HuH-7 (cell line): ENCODE measurements at regions not wholly inside any gene's neighbourhood (a gene's known extent, or its start where the extent isn't known, plus 50 kb on each side); places are given as distances from the start of the nearest gene placed in this dataset.
"Not testable (repeated sequence)": the region's sequence is repeated elsewhere in the genome, so short reads cannot be mapped to it uniquely, and the experiment has no call there.

Experiments
- DNase-seq: peaks from one replicate; pipeline ENCODE4 v3.0.0; 2011; ENCODE audit warnings: low spot score

DNA sequence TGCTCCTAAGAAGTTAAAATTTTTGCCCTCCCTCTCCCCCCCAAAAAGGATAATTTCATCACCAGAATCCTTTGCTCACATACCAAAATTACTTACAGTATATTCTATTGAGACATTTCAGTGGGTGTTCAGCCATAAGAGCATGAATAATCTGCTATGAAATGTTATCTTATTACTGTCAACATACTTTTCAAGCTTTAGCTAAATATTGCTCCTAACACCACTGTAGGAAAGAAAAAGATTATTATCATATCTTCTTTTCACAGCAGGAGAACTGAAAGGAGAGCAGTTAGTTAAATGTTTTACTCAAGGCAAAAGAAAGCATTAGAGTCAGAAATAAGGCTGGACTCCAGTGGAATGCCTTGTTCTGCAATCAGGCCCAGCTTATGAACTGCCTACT lies 231.0 kb upstream of the GYPA start:
- DNase-seq: no peak

DNA sequence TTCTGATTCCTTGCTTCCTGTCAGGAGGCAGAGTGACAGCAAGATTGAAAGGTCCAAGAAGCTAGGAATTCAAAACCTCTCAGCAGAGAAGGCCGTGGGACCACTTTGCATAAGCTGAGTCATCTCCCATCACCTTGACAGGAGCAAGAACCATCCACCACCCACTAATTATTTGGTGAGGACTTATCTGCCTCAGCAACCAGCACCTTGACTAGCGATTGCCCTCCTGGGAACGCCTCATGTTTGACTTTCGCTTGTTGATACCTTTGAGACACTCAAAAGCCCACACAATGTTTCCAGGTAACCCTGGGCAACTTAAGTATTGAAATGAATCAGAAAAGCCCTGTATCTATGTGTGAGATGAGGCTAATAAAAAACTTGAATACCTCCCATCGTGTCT lies 233.5 kb upstream of the GYPA start:
- DNase-seq: no peak

DNA sequence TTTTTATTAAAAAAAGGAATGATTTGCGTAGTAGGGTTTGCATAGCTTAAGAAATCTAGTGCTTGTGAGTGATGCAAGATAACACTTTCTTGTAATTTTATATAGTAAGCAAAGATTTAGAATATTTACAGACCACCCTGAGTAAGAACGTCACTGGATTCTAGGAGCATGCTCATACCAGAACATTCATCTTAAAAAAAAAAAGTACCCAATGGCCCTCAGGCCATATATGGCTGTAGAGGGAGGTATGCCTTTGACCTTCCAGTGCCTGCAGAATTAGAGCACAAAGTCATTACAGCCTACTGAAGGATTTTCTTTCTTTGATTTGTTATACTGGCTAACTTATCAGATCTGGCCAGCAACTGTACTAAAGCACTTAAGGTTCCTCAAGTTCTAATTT lies 236.3 kb upstream of the GYPA start:
- no peak for DNase-seq

DNA sequence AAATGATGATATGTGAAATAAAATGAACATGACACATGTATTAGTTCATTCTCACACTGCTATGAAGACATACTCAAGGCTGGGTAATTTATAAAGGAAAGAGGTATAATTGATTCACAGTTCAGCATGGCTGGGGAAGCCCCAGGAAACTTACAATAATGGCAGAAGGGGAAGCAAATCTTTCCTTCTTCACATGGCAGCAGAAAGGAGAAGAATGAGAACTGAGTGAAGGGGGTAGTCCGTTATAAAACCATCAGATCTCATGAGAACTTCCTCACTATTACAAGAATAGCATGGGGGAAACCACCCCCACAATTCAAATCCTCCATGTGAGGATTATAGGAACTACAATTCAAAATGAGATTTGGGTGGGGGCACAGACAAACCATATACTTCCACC lies 243.9 kb upstream of the GYPA start:
- no peak for DNase-seq

DNA sequence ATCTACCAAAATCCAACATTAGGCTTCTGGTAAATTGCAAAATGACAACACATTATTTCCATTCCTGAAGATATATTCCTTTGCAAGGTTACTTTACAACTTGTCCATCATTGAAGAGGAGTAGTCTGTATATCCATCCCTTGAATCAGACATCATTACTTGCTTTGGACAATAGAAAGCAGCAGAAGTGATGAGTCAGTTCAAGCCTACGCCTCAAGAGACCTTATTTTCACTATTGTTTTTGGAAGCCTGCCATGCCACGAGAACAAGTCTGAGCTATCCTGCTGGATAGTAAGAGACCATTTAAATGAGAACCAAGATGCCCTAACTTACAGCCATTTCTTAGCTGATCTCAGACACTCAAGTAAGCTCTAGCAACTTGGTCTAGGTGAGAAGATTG lies 246.0 kb upstream of the HHIP start:
- DNase-seq: no peak

DNA sequence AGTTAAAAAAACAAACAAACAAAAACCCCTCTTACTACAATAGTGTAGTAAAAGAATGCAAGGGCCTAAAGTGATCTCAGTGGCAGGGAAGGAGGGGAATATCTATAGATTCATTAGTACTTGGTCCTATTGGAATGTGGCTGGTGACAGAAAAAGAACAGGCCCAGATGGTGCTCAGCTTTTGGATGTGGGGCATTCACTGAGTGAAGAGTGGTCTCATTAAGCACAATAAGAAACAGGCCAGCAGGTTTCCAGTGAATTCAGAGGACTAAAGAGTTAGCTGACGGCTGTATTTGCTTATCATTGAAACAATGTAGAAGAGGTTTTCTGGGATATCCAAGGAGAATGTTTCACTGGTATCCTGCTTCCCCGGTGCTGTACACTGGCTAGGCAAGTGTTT lies 243.8 kb upstream of the HHIP start:
- DNase-seq: no peak

DNA sequence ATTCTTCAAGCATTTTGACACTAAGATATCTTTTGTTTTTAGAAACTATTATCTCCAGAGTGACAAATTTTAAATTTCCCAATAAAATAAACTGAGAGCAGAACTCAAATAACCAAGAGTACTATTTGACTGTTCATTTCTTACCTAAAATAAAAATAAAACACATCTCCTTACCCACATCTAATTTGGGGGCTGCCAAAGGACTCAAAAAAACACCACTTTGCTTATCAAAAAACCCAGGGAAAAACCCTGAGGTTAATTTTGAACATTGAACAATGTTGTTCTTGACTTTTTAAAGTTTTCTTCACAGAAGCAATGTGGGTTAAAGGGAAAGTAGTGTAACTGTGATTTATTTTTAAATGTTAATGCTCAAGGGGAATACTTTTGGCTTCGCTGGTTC lies 243.0 kb upstream of the HHIP start:
- no peak for DNase-seq

DNA sequence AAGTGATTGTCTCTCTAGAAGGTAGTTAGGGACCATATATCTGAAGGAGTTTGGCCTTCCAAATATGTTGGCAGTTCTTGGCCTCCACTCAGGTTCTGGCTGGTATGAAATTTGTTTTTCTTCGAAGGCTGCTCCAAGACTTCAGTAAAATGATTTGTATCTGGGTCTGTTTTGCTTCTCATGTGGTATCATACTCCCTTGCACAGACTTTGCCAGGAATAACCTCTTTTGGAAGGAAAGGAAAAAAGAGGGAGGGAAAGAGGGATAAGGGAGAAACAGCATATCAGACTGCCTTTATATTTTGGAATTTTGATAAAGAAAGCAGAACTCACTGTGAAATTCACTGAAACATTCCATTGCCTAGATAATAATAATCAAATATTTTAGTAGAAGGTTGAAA lies 242.1 kb upstream of the HHIP start:
- DNase-seq: no peak

DNA sequence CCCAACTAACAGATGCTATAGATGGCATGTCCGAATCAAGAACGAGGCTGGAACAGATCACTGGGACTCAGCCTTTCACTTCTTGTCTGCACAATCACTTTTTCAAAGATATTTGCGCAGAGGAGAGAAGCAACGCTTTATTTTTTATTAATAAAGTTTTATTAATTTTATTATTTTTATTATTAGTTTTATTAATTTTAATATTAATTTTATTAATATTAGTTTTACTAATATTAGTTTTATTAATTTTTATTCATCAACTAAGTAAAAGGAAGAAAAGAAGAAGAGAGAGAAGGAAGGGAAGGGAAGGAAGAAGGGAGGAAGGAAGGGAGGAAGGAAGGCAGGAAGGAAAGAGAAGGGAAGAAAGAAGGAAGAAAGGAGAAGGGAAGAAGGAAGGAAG lies 236.4 kb upstream of the HHIP start:
- DNase-seq: no peak

DNA sequence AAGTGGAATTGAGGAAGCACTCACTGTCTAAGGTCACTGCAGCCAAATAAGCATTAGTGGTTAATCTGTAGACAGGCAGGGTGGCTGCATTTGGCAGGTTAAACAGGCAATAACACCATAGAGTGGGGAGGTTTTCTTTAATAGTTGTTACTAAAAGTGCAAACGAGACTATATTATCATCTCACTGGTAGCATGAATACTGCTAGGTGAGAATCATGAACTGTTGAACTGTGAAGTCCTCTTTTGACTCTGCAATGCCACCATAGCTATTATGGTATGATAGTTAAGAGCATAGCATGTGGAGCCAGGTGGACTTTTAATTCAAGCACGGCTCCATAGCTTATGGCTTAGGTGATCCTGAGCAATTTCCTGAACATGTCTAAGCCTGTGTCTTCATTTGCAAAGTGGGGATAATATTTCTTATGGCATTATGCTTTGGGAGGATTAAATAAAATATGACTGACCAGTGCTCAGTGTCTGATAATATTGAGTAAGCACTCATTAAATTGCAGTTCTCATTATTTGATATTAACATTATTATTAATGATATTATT lies 235.6 kb upstream of the HHIP start:
- no peak for DNase-seq

DNA sequence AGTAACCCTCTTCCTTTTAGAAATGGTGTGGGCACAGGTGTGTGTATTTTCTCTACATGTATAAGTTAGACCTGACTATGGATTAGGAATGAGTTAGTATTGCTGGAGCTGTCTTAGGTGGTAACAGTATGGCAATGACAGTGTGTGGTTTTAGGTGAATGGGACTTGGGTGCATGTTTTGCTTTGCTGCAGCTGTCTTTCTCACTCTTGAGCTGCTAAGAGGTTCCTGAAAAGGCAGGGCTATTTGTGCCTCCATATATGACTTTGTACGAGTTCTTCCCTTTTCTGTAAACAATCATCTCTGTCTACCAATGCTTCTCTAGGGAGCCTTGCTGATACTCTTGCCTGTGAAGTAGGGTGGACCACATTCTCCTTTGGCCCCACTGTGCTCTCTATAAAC lies 234.8 kb upstream of the HHIP start:
- DNase-seq: no peak

DNA sequence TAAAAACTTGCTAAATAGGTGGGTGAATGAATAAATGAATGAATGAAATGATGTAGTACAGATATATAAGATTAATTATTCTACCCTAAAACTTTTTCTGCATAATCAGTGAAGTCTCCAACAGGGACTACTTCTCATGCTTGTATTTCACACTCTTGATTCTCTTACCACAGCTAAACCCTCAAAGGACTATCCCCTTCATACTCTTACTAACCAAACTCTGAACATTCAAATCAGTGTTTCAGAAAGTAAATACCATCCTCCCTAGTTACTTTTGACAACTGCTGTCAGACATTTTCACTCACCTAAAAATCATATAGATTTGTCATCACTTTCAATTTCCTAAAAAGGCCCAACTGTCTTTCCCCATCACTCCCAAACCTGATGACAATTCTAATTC lies 234.3 kb upstream of the HHIP start:
- DNase-seq: no peak

DNA sequence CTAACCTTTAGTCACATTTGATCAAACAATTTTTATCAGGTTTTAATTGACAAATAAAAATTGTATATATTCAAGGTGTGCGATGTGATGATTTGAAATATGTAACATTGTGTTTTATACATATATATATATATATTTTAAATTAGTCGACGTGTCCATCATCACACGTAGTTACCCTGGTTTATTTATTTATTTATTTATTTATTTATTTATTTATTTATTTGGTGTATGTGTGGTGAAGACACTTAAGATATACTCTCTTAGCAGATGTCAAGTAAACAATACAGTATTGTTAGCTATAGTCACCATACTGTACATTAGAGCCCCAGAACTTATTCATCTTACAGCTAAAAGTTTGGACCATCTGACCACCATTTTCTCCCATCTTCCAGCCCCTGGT lies 224.9 kb upstream of the HHIP start:
- no peak for DNase-seq

DNA sequence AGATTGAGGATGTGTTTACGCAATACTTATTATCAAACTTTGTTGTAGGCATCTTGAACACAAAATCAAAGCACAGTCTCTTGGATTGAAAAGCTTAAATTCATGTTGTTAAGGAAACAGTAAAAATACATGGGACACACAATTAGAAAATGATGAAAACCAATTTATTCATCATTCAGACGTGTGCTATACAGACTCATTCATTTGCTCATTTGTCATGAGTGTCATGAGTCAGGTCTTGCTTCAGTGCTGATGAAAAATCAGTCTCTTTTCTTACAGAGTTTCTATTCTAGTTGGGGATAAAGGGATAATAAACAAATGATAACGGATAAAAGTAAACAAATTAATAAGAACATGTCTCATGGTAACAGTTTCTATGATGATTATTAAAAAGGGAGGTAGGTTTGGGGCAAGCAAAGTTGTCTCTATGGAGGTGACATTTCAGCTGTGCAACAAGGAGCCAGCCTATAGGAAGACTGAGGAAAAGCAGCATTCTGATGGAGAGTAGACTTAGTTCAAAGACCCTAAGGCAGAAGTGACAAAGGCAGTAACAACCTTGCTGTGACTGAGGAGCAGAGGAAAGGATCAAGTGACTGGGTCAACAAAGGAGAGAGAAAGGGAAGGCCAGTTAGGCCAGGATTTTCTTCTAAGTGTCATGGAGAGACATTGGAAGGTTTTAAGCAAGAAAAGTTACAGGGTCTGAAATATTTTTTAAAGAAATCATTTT lies 224.0 kb upstream of the HHIP start:
- no peak for DNase-seq

DNA sequence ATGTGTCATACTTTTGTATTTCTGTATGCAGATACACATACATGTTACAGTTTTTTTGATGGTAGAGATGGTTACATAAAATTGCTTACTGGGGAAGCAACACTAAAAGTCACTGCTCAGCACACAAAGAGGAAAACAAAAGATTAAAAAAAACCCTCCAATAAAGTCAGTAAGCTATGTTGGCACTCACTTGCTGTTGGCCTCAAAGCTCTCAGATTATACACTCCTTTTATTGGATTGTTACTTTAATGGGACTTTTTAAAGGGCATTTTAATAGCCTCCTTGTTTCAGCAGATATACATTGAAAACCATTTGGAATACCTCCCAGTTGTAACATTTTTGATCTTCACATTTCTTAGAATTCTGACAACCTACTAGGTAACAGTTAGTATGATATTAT lies 222.0 kb upstream of the HHIP start:
- DNase-seq: no peak

DNA sequence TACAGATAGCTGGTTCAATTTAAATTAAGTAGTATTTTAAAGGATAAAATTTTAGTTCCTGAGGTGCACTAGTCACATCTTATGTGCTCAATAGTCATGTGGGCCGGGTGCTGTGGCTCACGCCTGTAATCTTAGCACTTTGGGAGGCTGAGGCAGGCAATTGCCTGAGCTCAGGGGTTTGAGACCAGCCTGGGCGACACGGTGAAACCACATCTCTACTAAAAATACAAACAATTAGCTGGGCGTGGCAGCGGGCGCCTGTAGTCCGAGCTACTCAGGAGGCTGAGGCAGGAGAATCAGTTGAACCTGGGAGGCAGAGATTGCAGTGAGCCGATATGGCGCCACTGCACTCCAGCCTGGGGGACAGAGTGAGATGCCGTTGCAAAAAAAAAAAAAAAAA lies 219.9 kb upstream of the HHIP start:
- not testable (repeated sequence) for DNase-seq

DNA sequence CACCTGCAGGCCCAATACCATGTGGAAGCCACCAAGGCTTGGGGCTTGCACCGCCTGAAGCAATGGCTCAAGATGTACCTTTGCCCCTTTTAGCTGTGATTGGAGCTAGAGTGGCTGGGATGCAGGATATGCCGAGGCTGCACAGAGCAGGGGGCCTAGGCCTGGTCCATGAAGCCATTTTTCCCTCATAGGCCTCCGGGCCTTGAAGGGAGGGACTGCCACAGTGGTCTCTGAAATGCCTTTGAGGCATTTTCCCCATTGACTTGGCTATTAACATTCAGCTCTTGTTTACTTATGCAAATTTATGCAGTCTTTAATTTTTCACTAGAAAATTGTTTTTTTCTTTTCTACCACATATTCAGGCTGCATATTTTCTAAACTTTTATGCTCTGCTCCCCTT lies 203.2 kb upstream of the HHIP start:
- no peak for DNase-seq

DNA sequence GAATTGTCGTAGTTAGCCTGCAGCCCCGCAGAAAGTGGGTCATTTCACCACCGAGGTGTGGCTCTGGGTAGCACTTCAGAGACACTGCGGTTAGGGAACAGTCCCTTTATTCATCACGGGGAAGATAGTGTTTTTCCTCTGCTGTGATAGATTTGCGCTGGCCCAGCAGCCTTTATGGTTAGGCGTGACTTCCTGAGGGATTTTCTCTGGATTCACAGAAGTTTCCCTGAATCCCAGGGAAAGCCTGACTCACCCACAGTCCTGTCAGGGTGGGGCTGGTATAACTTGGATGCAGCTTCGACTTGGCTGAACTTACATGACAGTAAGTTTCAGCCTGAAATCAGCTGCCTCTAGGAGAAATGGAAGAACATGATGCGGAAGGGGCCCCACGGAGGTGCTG lies 196.3 kb upstream of the HHIP start:
- no peak for DNase-seq

DNA sequence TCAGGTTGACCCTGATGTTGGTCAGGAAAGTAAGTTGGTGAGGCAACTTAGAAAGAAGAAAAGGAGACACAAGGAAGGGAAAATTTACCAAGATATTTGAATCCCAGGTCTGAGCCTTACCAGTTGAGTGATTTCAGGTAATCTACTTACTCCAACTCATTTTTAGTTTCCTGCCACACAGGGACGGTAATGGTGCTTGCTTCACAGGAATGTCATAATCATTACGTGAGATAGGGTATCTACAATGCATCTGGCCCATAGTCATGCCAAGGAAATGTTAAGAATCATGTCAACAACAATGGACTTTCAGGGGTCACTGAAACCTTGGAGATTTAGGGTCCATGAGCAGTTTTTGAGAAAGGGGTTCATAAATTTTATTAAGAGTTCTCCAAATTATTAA lies 195.4 kb upstream of the HHIP start:
- DNase-seq: no peak

DNA sequence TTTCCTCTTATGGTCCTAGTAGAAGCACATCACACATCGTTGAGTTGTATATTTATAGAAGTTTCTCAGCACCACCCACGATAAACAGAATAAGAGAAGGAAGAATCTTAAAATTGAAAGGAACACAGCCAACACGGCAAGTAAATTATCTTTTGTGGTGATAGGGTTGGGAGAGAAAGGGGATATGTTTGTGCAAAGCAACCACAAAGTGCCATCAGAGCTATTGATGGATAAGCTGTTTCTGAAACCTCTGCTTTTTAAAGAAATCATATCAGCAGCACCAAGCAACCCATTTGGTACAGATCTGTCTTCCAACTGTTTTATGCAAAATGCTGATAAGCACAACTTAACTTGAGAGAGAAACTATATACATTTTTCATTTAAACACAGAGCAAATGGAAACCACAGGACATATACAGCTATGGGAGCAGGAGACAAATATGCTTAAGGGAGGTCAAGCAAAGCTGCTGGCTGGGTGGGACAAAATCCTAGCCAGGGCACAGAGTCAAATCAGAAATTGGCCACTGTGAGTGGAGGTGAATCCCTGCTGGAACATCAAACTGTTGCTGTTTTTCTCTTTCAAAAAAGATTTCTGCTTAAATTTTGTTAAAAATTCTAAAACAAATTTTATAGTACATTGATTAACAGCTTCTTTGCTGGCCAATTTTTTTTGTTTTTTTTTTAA lies 194.0 kb upstream of the HHIP start:
- DNase-seq: no peak

DNA sequence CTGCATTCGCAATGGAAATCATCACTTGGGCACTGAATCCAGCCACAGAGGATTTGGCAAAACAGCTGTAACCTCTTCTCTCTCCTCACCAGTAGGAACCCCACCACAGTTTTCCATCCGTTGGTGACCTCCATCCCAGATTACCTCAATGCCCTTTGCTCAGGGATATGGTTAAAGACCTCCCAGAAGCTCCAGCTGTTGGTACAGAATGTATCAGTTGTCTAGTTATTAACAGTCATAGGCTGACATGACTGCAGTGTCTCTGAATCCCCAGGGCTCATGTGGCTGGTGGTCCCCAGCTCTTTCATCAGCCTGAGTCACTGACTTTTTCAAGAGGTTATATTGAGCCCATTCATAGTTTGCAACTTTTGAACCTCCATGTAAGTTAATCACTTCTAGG lies 189.8 kb upstream of the HHIP start:
- no peak for DNase-seq

DNA sequence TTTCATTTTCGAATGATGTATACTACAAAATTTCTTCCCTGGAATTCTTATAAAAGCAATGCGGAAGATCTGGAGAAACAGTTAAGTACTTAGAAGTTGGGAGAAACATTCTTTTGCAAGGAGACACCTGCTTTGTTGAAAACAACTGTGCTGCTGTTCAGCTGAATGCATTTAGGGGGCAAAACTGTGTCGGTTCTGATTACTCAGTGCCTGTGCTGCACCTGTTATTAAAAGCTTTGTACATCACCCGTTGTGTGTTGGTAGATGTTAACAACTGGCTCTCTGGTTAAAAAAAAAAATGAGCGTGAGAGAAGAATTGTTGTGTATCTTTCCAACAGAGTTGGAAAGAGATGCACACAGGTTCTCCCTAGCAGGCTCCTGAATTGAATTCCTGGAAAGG lies 184.1 kb upstream of the HHIP start:
- DNase-seq: no peak

DNA sequence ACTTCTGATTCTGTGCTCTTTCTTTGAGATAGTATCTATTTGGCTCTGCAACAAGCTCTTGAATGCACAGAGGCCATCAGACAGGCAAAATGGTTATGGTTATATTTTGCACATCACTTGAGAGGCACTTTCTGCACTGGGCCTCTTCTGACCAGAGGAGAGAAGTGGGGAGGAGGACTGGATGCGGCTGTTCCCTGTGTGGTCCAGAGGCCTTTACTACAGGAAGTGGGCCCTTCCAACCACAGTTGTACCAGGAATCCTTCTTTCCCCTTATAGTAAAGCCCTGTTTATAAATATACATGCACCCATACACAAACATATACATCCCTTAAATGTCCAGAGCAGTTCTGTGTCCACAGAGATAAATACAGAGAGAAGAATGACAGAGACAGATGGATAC lies 182.7 kb upstream of the HHIP start:
- DNase-seq: no peak

DNA sequence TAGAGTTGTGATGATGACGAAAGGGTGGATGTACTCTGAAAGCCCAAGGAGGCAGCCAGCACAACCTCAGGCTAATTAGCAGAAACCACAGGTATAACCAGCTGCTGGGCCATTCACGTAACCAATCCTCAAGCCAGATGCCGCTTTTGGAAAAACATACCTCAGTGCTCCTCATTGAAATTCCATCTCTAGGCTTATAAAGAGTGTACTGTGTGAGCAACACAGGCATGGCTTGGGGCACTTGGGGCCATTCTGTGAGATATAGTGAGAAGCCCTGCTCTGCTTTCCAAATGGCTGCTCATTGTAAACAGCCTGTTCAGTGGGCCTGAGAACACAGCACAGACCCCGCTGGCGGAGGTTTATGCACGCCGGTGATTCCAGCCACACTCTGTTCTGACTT lies 182.1 kb upstream of the HHIP start:
- DNase-seq: no peak
